Eye (tissue), 1 donor: ENCODE measurements at regions not wholly inside any gene's neighbourhood (a gene's known extent, or its start where the extent isn't known, plus 50 kb on each side); places are given as distances from the start of the nearest gene placed in this dataset.
A peak's percentile ranks its signal among the peaks of the same experiment; 100 is the strongest.

Experiments
- DNase-seq: peaks from one replicate; pipeline ENCODE4 v3.0.0-alpha.2; 2015

GRCh38 chr16:48487287-48487686 is 102.1 kb upstream of the SIAH1 start:
- no peak for DNase-seq

- DNase-seq: no peak
Observed at GRCh38 chr16:48481772-48482171, 96.6 kb upstream of the SIAH1 start.

DNA sequence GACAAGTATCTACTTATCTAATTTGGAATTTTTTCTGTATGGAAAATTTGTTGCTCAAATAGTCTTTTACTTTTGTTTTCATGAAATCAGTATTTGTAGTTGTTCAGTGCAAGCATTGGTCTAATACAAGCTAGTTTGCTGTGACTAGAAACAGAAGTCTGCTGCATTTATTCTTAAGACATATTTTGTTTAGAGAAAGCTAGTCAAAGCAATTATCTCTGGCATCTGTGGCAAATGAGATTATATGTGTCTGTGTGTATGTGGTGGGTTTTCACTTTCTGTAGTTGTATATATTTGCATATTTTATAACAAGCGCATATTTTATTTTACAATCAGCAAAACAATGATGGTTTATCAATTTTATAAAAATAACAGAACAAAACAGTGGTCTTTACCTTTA is 96.0 kb upstream of the SIAH1 start:
- DNase-seq: no peak

DNA sequence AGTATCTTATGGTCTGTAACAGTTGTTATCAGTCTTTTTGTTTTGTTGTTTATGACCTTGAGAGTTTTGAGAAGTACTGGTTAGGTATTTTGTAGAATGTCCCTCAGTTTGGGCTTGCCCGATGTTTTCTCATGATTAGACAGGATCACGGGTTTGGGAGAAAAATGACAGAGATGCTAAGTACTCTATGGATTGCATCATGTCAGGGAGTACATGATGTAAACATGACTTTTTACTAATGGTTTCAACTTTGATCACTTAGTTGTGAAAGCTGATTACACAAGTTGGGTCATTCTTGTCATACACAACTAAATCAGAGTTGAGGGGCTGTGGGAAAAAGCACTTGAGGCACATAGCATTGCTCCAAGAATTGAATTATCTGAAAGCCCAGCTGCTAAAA is 94.7 kb upstream of the SIAH1 start:
- no peak for DNase-seq

DNA sequence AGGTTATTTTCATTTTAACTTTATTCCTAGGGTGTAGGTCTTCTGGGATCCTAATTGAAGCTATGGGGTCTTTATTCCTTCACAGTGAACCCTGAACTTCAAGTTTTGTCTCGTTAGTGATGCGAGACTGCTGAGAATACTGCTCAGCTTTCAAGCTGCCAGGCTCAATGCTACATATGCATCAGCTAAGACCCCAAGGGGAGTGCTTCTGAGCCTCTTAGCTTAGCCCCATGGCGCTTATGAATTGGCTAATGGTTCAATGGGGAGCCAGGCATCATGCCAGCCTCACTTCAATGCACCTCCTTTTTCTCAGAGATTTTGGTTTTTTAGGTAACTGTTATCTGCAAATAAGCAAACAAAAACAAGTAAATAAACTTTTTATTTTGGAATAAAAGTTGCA is 94.1 kb upstream of the SIAH1 start:
- DNase-seq: no peak

GRCh38 chr16:48478393-48478792 is 93.2 kb upstream of the SIAH1 start:
- DNase-seq: no peak

DNA sequence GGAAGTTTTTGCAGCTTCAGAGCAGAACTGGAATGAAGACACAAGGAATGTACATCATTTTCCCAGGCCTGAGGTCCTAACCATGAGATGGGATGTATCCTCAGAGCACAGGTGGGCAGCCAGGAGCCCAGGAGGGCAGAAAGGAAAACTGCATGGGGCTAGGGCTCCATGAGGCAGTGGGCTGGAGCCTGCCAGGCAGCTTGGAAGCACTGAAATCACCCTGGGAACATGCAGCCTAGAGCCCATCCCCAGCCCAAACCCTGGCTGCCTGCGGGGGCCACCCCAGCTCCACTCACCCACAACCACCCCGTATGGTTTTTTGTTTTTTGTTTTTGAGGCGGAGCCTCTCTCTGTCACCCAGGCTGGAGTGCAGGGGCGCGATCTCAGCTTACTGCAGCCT is 86.2 kb upstream of the SIAH1 start:
- DNase-seq: no peak

DNA sequence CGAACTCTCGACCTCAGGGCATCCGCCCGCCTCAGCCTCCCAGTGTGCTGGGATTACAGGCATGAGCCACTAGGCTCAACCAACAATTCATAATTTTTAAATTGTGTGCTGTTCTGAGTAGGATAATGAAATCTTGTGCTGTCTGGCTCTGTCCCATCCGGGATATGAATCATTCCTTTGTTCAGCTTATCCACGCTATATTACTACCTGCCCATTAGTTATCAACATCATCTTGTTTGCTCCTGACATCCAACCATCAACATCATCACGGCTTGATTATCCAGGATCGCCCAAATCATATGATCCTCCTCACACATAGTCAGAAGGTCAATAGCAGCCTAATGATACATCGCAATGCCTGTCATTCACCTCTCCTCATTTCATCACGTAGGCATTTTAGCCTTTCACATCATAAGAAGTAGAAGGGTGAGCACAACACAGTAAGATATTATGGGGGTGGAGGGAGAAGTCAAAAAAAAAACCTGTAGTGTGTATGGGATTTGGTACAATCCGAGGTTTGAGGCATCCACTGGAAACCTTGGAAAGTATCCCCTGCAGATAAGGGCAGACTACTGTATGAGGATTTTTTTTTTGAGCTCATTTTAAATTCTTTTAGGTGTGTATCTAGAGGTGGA is 77.0 kb upstream of the SIAH1 start:
- no peak for DNase-seq

DNA sequence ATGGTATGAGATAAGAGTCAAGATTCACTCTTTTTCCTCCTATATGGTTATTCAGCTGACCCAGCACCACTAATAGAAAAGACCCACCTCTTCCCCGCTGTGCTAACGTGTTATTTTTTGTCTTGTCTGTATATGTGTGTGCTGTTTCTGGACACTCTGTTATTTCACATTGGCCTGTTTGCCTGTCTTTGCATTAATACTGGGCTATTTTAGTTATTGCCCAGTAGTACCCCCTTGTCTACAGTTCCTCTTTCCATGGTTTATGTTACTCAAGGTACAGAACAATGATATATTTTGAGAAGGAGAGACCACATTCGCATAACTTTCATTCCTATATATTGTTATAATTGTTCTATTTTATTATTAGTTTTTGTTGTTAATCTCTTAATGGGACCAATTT is 74.0 kb upstream of the SIAH1 start:
- DNase-seq: no peak

DNA sequence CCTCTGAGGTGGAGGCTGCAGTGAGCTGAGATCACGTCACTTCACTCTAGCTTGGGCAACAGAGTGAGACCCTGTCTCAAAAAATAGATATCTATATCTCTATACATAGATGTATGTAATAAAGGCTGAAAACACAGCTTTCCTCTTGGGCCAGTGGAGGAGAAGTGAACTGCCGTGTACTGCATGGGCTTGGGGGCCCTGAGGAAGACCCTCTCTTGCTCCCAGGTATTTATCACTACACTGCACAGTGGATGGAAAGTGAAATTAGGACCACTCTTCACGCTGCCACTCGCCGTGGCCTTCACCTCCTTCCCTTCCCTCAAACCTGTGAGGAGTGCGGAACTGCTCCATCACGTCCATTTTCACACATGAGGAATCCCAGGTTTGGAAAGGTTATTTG is 68.8 kb upstream of the SIAH1 start:
- no peak for DNase-seq

- no peak for DNase-seq
Observed at GRCh38 chr16:48452991-48453760, 68.0 kb upstream of the SIAH1 start.

DNA sequence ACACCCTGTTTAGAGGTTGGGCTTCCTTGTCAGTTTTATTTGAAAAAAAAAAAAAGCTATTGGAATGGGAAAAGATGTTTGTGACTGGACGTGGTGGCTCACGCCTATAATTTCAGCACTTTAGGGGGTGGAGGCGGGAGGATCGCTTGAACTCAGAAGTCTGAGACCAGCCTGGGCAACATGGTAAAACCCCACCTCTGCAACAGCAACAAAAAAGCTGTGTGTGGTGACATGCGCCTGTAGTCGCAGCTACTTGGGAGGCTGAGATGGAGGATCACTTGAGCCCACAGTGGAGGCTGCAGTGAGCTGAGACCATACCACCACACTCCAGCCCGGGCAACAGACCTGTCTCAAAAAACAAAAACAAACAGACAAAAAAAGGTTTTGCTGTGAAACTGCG is 66.1 kb upstream of the SIAH1 start:
- no peak for DNase-seq

DNA sequence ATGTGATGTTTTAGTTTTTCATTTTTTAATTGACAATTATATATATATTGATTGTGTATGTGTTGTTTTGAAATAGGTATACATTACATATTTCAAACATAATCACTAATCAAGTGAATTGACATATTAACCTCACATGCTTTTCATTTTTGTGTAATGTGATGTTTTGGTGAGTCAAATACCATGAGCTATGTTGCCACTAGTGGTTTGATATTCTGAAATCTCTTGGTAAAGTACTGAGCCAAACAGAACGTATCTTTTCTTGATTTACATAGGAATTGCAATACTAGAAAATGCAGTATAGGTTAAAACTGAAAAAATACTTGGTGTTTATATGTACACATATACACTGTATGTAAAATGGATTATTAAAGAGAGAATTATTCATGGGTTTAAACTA is 65.2 kb upstream of the SIAH1 start:
- no peak for DNase-seq

DNA sequence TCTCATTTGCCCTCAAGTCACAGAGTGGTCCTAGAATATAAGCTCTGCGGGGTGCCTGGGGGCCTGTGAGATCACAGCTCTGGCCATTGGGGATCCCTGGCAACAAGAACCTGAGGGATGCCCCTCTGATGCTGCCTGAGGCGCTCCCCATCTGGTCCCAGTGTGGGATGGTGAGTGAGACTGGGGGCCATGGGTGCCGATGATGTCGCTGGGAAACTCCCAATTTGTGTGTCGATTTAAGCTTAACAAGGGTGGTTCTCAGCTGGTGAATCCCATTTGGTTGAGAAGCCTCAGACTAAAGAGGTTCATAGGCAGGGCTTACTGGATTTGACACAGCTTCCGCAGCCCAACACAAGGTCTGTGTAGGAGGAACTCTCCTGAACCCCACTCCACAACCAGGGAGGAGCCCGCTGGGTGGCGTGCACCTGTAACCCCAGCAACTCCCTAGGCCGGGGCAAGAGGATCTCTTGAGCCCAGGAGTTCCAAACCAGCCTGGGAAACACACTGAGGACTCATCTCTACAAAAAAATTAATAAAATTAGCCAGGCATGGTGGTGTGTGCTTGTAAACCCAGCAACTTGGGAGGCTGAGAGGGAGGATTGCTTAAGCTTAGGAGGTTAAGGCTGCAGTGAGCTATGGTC is 63.7 kb upstream of the SIAH1 start:
- DNase-seq: no peak

DNA sequence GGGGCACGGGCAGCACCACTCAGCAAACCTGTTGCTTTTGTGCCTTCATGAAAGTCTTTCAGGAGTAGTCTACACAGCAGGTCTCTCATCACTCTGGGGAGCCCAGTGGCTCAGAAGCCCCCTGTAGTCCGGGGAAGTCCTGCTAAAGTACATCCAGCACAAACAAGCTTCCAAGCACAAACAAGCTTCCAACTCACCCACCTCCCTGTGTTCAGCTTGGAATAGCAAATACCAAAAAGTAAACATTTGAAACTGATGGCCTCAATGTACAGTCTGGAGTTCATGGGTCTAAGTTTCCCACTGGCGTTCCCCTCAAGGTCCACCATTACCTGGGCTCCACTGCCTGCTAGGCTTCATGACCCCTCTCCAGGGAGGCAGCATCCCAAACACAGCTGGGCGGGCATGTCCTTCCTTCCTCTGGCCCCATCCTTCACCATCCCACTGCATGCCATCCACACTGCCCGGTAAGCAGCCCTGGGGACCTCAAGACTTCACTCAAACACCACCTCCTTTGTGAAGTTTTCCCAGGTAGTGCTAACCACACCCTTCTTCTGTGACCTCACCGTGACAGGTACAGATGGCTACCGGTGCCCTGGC is 62.8 kb upstream of the SIAH1 start:
- no peak for DNase-seq

GRCh38 chr16:48447428-48447827 is 62.2 kb upstream of the SIAH1 start:
- DNase-seq: no peak

DNA sequence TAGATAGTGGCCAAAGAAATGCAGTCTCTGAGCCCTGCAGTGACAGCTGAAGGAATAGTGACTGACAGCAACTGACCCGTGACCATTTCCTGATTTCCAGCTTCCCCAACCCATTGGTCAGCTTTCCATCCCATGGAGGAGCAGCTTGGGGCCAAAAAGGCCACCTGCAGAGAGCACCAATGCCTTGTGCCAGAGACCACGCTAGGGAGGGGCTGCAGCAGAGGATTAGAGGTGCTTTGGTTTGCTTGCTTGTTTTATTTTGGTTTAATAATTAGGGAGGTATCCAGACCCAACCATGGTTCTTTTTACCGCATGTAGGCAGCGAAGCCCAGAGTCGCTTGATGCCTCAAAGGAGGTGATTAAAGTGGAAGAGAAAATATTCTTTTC is 61.3 kb upstream of the SIAH1 start:
- no peak for DNase-seq

- DNase-seq: no peak
Observed at GRCh38 chr16:48445782-48446533, 60.7 kb upstream of the SIAH1 start.

- peak; percentile 8 for DNase-seq
Observed at GRCh38 chr16:48444574-48444973, 59.4 kb upstream of the SIAH1 start.

DNA sequence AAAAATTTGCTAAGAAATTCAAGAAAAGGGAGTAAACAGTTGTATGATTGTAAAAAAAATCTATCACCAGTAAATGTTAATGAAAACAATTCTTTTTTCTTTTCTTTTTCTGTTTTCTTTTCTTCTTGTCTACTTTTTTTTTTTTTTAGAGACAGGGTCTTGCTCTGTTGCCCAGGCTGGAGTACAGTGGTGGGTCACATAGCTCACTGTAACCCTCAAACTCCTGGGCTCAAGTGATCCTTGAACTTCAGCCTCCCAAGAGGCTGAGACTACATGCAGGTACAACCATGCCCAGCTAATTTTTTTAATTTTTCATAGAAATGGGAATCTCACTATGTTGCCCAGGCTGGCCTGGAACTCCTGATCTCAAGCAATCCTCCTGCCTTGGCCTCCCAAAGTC is 57.2 kb upstream of the SIAH1 start:
- DNase-seq: no peak

GRCh38 chr16:48441863-48442279 is 56.7 kb upstream of the SIAH1 start:
- no peak for DNase-seq

- no peak for DNase-seq
Observed at GRCh38 chr16:48441106-48441505, 55.9 kb upstream of the SIAH1 start.

- no peak for DNase-seq
Observed at GRCh38 chr16:48438414-48438813, 53.2 kb upstream of the SIAH1 start.
